Jurkat, Clone E6-1 (cell line): ENCODE measurements at regions not wholly inside any gene's neighbourhood (a gene's known extent, or its start where the extent isn't known, plus 50 kb on each side); places are given as distances from the start of the nearest gene placed in this dataset.
A peak's percentile ranks its signal among the peaks of the same experiment; 100 is the strongest.

ENCODE experiments used
- DNase-seq: peaks from one replicate; pipeline ENCODE4 v3.0.0-alpha.2; 2011; ENCODE audit warnings: low read depth, low spot score
- H3K4me3 ChIP-seq: 2 replicates; pipeline ENCODE4 v1.5.1; 2011; ENCODE audit warnings: mild to moderate bottlenecking, low read length, control low read depth, moderate library complexity

GRCh38 chr1:29467989-29468900, 231.9 kb downstream of the PTPRU start:
- no peak for DNase-seq
- no peak overlapping the region for H3K4me3 ChIP-seq

- no peak overlapping the region for H3K4me3 ChIP-seq
Measured at GRCh38 chr1:29466258-29466657, 229.9 kb downstream of the PTPRU start.

GRCh38 chr1:29465755-29466154, 229.4 kb downstream of the PTPRU start:
- peak; percentile 11 for DNase-seq
- no peak overlapping the region for H3K4me3 ChIP-seq

More at GRCh38 chr1:29466258-29466657, 229.9 kb downstream of the PTPRU start:
- DNase-seq = no peak

- DNase-seq = no peak
- H3K4me3 ChIP-seq = no peak overlapping the region
Measured at GRCh38 chr1:29462096-29462495, 225.8 kb downstream of the PTPRU start.

- no peak overlapping the region for H3K4me3 ChIP-seq
- no peak for DNase-seq
Measured at GRCh38 chr1:29461115-29461739, 224.9 kb downstream of the PTPRU start.

GRCh38 chr1:29460694-29461093, 224.4 kb downstream of the PTPRU start:
- no peak overlapping the region for H3K4me3 ChIP-seq

GRCh38 chr1:29460041-29460610, 223.8 kb downstream of the PTPRU start:
- H3K4me3 ChIP-seq = no peak overlapping the region
- no peak for DNase-seq

More at GRCh38 chr1:29460694-29461093, 224.4 kb downstream of the PTPRU start:
- no peak for DNase-seq

- DNase-seq = no peak
- no peak overlapping the region for H3K4me3 ChIP-seq
Measured at GRCh38 chr1:29459620-29459945, 223.3 kb downstream of the PTPRU start.

- DNase-seq = no peak
Measured at GRCh38 chr1:29458737-29459619, 222.7 kb downstream of the PTPRU start.

GRCh38 chr1:29457496-29458368, 221.4 kb downstream of the PTPRU start:
- no peak for DNase-seq
- no peak overlapping the region for H3K4me3 ChIP-seq

More at GRCh38 chr1:29458737-29459619, 222.7 kb downstream of the PTPRU start:
- H3K4me3 ChIP-seq = no peak overlapping the region

- DNase-seq = no peak
Measured at GRCh38 chr1:29456685-29457435, 220.5 kb downstream of the PTPRU start.

GRCh38 chr1:29455781-29456180, 219.5 kb downstream of the PTPRU start:
- no peak overlapping the region for H3K4me3 ChIP-seq
- no peak for DNase-seq

More at GRCh38 chr1:29456685-29457435, 220.5 kb downstream of the PTPRU start:
- no peak overlapping the region for H3K4me3 ChIP-seq

GRCh38 chr1:29454616-29455380, 218.5 kb downstream of the PTPRU start:
- no peak overlapping the region for H3K4me3 ChIP-seq
- no peak for DNase-seq

- DNase-seq = peak; percentile 67
Measured at GRCh38 chr1:29453502-29454240, 217.3 kb downstream of the PTPRU start.

GRCh38 chr1:29452463-29453230, 216.3 kb downstream of the PTPRU start:
- no peak for DNase-seq

More at GRCh38 chr1:29453502-29454240, 217.3 kb downstream of the PTPRU start:
- no peak overlapping the region for H3K4me3 ChIP-seq

More at GRCh38 chr1:29452463-29453230, 216.3 kb downstream of the PTPRU start:
- no peak overlapping the region for H3K4me3 ChIP-seq
